GM21576 (cell line): ENCODE measurements at regions not wholly inside any gene's neighbourhood (a gene's known extent, or its start where the extent isn't known, plus 50 kb on each side); places are given as distances from the start of the nearest gene placed in this dataset.
"Not testable (repeated sequence)": the region's sequence is repeated elsewhere in the genome, so short reads cannot be mapped to it uniquely, and the experiment has no call there.

ENCODE experiments used
- ATAC-seq: cut with Tn5 transposase; IDR thresholded peaks from one replicate; pipeline ENCODE4 v1.9.1; 2021; ENCODE audit warnings: mild to moderate bottlenecking, moderate library complexity; ENCODE audit not compliant: unreplicated experiment

- ATAC-seq, result not testable (repeated sequence)
These were observed 257.0 kb upstream of the OSR1 start for GRCh38 chr2:19615402-19615801.

- no peak for ATAC-seq
These were observed 255.6 kb upstream of the OSR1 start for GRCh38 chr2:19614066-19614465.

DNA sequence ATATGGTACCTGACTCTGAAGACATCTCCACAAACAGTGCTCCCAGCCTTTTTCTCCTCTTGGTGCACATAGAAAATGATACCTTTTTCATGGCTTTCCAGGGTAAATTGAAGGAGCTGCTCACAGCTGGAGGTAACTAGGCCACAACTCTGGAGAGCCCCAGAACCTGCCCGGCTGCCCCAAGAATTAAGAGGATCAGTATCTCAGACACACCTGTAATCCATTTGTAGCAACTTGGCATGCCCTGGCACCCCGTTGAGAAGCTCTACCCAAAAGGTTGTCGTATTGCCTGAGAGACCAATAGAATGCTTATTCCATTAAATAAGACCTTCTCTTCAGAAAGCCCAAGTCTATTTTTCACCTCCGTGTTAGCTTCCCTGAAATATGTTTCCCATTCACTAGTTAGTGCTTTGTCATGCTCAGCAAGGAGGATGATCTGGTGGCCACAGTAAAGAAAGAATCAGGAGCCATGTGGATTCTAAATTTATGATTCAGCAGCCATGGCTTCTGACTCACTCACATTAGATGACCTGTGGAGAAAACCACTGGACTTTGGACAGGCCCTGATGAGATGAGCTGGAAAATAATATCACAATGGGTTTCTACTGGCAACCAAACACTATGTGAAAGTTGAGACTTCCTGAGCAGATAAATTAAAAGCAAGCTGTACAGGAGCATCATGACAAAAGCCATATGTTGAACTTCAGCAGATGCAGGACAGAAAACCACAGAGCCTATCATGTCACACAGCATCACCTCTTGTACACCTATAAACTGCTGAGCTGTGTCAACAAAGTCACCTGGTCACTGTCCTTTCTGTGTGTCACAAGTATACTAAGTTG lies 253.3 kb upstream of the OSR1 start:
- no peak for ATAC-seq

DNA sequence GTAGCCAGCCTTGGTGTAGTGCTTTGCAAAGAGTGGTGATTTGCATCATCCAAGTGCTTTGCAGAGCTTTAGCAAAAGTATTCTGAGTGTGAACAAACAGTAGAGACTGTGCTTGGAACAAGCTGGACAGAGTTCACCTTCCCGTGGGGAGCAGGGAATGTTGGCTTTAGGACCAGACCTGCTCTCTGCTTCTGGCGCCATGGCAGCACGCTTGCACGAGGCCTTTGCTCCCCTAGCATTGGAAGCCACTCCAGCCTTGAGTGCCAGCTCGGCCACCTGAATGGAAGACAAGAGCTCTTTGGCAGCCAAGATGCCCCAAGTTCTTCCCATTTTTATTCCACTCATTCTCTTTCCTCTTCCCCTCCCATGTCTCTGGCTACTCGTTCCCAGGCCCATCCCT lies 250.8 kb upstream of the OSR1 start:
- ATAC-seq, result no peak

- no peak for ATAC-seq
These were observed 249.7 kb upstream of the OSR1 start for GRCh38 chr2:19607931-19608771.

DNA sequence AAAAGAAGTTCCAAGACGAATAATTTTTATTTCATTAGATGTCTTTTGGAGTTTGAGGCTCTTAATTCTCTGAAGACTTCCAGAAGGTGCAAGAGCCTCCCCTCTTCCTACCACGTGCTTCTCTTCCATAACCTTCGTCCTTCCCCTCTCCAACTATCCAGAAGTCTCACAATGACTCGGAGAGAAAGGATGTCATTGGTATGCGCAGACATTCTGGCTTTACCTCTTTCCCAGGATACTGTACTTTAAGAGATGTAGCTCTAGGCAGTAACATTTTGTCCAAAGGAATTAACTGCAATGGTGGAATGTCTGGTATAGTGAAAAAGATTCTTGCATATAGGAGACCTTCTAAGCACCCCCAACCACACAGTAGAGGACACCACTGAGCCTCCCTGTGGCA lies 249.0 kb upstream of the OSR1 start:
- no peak for ATAC-seq

DNA sequence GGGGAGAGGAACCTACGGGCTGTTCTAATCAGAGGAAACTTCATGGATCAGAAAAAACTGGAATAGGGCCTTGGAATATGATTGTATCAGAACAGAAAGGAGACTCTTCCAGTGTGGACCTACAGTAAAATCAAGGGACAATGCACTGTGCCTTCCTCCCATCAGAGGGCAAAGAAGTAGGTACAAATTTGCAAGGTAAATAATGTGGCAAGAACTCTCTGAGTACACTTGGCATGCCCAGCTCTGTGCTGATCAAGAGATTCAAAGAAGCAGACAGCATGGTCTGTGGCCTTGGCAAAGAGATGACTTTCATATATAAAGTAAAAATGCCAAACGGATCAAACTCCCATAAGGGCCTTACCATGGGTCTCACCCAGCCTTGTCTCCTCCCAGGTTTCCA lies 242.6 kb upstream of the OSR1 start:
- no peak for ATAC-seq

GRCh38 chr2:19600506-19600905 lies 242.1 kb upstream of the OSR1 start:
- ATAC-seq, result no peak

- no peak for ATAC-seq
These were observed 240.5 kb upstream of the OSR1 start for GRCh38 chr2:19598971-19599370.

DNA sequence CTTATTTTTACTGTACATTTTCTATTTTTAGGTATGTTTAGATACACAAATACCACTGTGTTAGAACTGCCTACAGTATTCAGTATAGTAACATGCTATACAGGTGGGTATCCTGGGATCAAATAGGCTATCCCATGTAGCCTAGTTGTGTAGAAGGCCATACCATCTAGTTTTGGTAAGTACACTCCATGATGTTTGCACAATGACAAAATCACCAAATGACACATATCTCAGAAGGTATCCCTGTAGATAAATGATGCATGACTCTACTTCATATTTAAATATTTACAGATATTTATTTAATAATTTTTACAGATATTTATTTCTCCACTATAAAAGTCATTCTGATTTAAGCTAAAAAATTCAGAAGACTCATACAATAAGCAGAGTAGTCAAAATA lies 233.8 kb upstream of the OSR1 start:
- ATAC-seq, result no peak

DNA sequence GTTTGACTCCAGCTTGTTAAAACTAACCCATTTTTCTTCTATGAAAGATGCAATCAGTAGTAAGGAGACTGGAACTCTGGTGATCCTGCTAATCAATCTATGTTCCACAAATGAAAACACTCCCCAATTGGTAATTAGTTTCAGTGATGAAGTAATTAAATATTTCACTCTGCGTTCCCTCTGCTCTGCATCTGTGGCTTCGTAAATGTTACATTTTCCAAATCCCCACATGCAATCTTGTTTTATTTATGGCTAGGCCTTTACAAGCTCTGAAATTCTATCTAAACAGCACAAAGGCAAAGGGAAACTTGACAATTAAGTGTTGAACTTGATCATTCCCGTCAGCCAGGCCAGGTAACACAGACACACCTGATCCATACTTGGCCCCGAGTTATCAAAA lies 231.4 kb upstream of the OSR1 start:
- no peak for ATAC-seq

DNA sequence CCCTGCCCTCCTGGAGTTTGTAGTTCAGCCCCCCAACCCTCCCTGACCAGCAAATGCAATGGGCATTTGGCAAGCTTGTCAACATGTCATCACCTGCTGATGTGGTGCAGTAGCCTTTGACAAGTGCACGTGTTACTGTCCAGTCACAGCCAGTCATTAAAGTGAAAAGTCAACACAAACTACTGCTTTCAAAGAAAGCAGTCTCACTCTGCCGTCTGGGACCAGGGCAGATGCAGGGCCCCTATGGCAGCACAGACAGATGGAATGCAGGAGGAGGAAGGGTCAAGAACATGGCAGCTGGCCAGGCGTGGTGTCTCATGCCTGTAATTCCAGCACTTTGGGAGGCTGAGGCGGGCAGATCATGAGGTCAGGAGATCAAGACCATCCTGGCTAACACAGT lies 222.4 kb upstream of the OSR1 start:
- ATAC-seq, result no peak

- no peak for ATAC-seq
These were observed 221.8 kb upstream of the OSR1 start for GRCh38 chr2:19580264-19580663.

GRCh38 chr2:19579461-19579860 lies 221.0 kb upstream of the OSR1 start:
- no peak for ATAC-seq

DNA sequence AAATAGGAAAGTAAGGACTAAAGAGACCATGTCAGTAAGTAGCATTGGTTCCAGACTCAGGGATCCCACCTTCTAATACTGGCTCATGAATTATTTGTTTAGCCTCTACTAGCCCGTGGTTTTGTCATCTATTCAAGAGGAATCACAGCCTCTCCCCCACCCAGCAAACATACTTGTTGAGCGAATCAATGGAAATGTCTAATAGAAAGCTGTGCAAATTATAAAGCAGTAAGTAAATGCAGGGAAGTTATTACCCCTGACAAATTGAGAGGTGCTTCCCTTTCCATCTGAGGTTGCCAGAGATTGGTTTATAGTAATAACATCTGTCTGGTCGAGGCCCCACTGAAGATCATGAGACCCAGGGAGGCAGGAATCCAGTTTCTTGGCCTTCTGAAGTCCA lies 219.3 kb upstream of the OSR1 start:
- no peak for ATAC-seq

GRCh38 chr2:19576411-19576810 lies 218.0 kb upstream of the OSR1 start:
- no peak for ATAC-seq

GRCh38 chr2:19575641-19576040 lies 217.2 kb upstream of the OSR1 start:
- no peak for ATAC-seq

DNA sequence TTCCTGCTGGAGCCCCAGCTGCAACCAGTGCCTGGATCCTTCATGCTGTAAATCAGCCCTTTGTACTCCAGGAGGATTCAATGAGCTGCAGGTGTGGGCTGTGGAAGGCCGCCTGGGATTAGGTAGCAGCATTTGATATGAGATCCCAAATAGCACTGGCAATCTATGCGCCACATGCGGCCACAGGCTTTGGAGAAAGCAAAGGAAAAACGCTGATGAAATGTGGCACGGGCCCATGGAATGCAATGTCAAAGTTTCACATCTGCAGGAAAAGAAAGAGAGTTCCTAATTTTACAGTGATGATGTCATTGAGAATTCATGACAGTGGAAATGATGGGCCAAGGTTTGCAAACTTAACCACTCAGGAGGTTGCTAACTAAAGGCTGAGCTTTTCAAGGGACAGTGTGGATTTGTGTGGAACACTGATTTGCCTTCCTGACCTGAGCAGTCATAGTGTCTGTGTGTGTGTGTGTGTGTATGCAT lies 216.4 kb upstream of the OSR1 start:
- no peak for ATAC-seq

- ATAC-seq, result no peak
These were observed 215.4 kb upstream of the OSR1 start for GRCh38 chr2:19573784-19574183.

GRCh38 chr2:19571773-19572172 lies 213.3 kb upstream of the OSR1 start:
- ATAC-seq, result no peak

GRCh38 chr2:19569300-19569791 lies 210.9 kb upstream of the OSR1 start:
- ATAC-seq, result no peak

DNA sequence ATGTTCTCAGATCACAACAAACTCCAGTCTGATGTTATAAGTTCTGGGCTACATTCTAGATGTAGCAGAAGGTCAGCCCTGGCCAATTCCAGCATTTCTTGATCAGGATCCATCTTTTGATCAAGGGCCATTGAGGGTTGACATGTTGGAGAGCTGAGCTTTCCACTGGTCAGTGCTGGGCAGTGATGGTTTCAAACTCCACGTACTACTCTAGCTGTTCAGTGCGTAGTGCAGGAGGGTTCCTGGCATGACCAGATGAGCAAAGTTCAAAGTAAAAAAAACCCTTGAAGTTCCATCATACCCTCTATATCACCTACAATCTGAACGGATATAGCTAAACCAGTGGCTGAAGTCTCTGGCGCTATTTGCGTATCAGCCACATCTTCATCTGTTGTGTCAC lies 210.4 kb upstream of the OSR1 start:
- ATAC-seq, result no peak
